B cell (primary cell): ENCODE measurements at regions not wholly inside any gene's neighbourhood (a gene's known extent, or its start where the extent isn't known, plus 50 kb on each side); places are given as distances from the start of the nearest gene placed in this dataset.

ENCODE experiments used
- EZH2 ChIP-seq: IDR thresholded peaks from 2 replicates; pipeline ENCODE4 v1.6.1; 2012; ENCODE audit warnings: borderline replicate concordance, low read depth, mild to moderate bottlenecking, moderate library complexity, low read length; ENCODE audit not compliant: insufficient read depth, poor library complexity, severe bottlenecking
- TF ChIP-seq, protein P1 (sequence below): fragments of 200-600 bp; IDR thresholded peaks from one replicate; pipeline ENCODE4 v1.8.0; 2022; ENCODE audit warnings: antibody characterized with exemption, mild to moderate bottlenecking

DNA sequence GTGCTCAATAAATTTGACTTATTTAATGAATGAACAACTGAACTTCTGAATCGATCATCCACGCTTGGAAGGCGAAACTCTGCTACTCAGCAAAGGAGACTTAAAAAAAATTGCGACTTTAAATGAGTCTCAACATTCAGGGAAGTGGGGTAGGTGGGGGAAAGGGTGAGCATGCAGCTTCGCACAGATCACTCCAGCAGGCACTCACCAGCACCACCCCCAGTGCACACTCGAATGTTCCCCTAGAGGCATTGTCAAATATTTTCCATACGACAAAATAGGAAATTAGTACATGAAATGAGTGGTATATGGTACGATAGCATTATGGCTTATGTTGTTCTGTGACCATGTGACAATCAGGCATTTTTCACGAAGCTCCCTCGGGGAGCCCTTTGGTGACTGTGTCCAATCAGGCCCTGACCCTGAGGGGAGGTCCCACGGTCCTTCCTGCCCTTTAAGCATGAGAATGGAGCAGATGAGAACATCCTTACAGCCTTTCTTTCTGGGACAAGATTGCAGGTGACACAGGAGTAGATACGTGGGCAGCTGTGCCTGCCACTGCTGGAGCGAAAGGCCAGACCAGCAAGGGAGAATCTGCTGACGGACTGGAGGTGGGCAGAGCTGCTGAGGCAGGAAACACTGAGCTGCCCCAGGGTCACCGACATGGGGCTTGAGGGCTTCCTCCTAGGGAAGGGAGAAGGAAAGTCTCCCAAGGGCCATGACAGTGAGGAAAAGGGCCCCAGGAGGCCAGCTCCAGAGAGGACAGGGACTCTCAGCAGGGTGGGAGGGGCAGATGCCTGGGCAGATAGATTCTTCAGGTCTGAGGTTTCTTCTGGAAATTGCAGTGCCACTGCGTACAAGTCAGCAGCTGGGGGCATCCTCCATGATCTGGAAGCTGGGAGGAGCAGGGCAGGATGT lies 101.3 kb upstream of the ID2 start:
- TF ChIP-seq EZH2: no peak
- TF ChIP-seq, protein P1, sequence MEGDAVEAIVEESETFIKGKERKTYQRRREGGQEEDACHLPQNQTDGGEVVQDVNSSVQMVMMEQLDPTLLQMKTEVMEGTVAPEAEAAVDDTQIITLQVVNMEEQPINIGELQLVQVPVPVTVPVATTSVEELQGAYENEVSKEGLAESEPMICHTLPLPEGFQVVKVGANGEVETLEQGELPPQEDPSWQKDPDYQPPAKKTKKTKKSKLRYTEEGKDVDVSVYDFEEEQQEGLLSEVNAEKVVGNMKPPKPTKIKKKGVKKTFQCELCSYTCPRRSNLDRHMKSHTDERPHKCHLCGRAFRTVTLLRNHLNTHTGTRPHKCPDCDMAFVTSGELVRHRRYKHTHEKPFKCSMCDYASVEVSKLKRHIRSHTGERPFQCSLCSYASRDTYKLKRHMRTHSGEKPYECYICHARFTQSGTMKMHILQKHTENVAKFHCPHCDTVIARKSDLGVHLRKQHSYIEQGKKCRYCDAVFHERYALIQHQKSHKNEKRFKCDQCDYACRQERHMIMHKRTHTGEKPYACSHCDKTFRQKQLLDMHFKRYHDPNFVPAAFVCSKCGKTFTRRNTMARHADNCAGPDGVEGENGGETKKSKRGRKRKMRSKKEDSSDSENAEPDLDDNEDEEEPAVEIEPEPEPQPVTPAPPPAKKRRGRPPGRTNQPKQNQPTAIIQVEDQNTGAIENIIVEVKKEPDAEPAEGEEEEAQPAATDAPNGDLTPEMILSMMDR: no peak
